WTC11 (cell line): ENCODE measurements at regions not wholly inside any gene's neighbourhood (a gene's known extent, or its start where the extent isn't known, plus 50 kb on each side); places are given as distances from the start of the nearest gene placed in this dataset.

Experiments used
- CBFB ChIP-seq: sonication (generic); formaldehyde crosslinking; IDR thresholded peaks from 2 replicates; pipeline ENCODE4 v1.8.1; 2022; ENCODE audit warnings: mild to moderate bottlenecking, low read depth, missing genetic modification reagents
- CDX4 ChIP-seq: fragments of 250-450 bp; sonication (Bioruptor Pico); IDR thresholded peaks from 2 replicates; pipeline ENCODE4 v1.9.0; 2021; ENCODE audit warnings: moderate library complexity, mild to moderate bottlenecking, inconsistent platforms, borderline replicate concordance
- CTCF ChIP-seq: fragments of 200-600 bp; IDR thresholded peaks from 2 replicates; pipeline ENCODE4 v1.8.0; 2022; ENCODE audit warnings: antibody characterized with exemption
- MAX ChIP-seq: sonication (generic); formaldehyde crosslinking; IDR thresholded peaks from 2 replicates; pipeline ENCODE4 v1.8.0; 2022; ENCODE audit warnings: mild to moderate bottlenecking, missing genetic modification reagents
- SMAD3 ChIP-seq: sonication (generic); formaldehyde crosslinking; IDR thresholded peaks from 2 replicates; pipeline ENCODE4 v1.8.0; 2022; ENCODE audit warnings: missing genetic modification reagents, mild to moderate bottlenecking, borderline replicate concordance
- USF2 ChIP-seq: sonication (generic); formaldehyde crosslinking; IDR thresholded peaks from 2 replicates; pipeline ENCODE4 v1.8.1; 2023; ENCODE audit warnings: mild to moderate bottlenecking, missing genetic modification reagents, moderate library complexity
- ZNF121 ChIP-seq: sonication (generic); formaldehyde crosslinking; IDR thresholded peaks from 2 replicates; pipeline ENCODE4 v1.8.0; 2023; ENCODE audit warnings: missing genetic modification reagents
- ZNF232 ChIP-seq: sonication (generic); formaldehyde crosslinking; IDR thresholded peaks from 2 replicates; pipeline ENCODE4 v1.8.0; 2022; ENCODE audit warnings: mild to moderate bottlenecking, missing genetic modification reagents

GRCh38 chrX:45954026-45954425 lies 591.2 kb downstream of the ZNF674 start:
- TF ChIP-seq SMAD3 (no peak), CBFB (CRISPR knock-in tag) (no peak), USF2 (CRISPR knock-in tag) (no peak), ZNF121 (CRISPR knock-in tag) (no peak), MAX (no peak), CDX4 (CRISPR knock-in tag) (no peak), CTCF (no peak), ZNF232 (CRISPR knock-in tag) (no peak)
